ENCODE measurements at regions not wholly inside any gene's neighbourhood (a gene's known extent, or its start where the extent isn't known, plus 50 kb on each side); places are given as distances from the start of the nearest gene placed in this dataset.

DNA sequence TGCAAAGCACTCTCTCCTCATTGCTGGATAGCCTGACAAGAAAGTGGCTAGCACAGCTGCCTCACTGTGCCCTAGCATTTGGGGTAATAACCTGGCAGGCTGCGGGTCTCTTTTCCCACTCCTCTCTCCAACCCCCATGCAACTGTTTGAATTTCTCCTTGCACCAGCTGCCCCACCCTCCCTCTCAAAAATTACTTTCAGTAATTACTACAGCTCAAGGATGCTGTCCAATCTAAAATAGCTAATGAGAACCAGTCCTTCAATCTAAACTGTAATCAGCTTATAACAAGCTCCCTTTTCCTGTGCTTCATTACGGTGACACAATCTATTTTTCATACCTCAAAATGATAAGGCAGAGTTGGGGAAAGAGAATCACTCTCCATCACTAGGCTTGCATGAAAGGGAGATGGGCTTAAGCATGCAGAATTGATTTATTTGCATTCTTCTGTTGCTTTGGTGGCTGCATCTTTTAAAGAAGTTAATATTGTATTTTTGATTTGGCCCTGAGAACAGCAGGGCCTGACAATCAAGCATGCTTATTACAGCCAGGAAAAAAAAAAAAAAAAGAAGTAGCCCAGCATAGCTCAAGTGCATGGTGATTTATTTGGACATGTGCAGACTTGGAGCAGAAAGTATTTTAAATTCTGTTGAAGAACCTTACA lies 881.8 kb downstream of the SLC4A3 start:
- Histone ChIP-seq H3K36me3 (ENCODE audit: control insufficient read depth, insufficient read depth, low read length) (no peaks in the 10 kb centered on the region), H3K9ac (ENCODE audit: low read depth, low read length) (no peak overlapping the region), H3K27me3 (ENCODE audit: control insufficient read depth, insufficient read depth, low read length) (no peaks in the 10 kb centered on the region), H3K4me1 (ENCODE audit: control insufficient read depth, insufficient read depth, low read length) (peaks cover 3% of the 10 kb centered on the region), H3K9me3 (ENCODE audit: control insufficient read depth, insufficient read depth, low read length) (no peaks in the 10 kb centered on the region), H3K4me3 (ENCODE audit: low read depth, low read length) (no peak overlapping the region)

DNA sequence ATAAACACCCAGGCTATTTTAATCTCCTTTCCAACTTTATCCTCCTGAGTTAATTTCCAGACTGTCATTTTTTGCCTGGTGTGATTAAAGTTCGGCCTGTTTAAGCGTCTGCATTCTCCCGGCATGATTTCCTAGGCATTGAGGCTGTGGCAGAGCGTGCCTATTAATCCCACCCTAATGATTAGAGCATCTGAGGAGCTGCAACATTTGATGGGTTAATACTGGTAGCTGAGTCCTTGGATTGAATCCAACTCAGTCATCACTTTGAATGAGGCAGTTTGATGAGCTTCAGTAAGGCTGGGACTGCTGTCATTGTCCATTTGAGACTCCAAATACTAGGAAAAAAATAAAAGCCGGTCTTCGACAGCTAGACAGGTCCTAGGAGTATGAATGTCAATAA lies 882.5 kb downstream of the SLC4A3 start:
- Histone ChIP-seq H3K9me3 (ENCODE audit: control insufficient read depth, insufficient read depth, low read length) (no peaks in the 10 kb centered on the region), H3K9ac (ENCODE audit: low read depth, low read length) (no peak overlapping the region), H3K4me3 (ENCODE audit: low read depth, low read length) (no peak overlapping the region), H3K27me3 (ENCODE audit: control insufficient read depth, insufficient read depth, low read length) (no peaks in the 10 kb centered on the region), H3K36me3 (ENCODE audit: control insufficient read depth, insufficient read depth, low read length) (no peaks in the 10 kb centered on the region), H3K4me1 (ENCODE audit: control insufficient read depth, insufficient read depth, low read length) (peaks cover 3% of the 10 kb centered on the region)

DNA sequence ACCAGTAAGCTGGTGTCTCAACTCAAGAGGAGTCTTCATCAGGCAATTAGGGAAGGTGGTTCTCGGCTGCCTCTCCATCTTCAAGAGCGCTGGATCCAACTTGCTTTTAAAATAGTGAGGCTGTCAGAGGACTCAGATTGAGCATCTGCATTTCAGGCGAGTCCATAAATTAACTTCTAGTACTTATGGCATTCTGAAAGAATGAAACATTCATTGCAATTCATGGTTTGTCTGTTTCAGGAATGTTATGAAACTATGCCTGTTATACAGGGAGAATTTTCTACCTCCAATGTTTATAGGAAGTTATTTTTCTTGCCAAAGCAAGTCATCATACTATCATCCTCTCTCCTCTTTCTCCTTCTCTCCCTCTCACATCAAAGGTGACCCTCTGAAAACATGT lies 883.2 kb downstream of the SLC4A3 start:
- Histone ChIP-seq H3K27me3 (ENCODE audit: control insufficient read depth, insufficient read depth, low read length) (no peaks in the 10 kb centered on the region), H3K9me3 (ENCODE audit: control insufficient read depth, insufficient read depth, low read length) (no peaks in the 10 kb centered on the region), H3K9ac (ENCODE audit: low read depth, low read length) (no peak overlapping the region), H3K4me1 (ENCODE audit: control insufficient read depth, insufficient read depth, low read length) (peaks cover 3% of the 10 kb centered on the region), H3K36me3 (ENCODE audit: control insufficient read depth, insufficient read depth, low read length) (no peaks in the 10 kb centered on the region), H3K4me3 (ENCODE audit: low read depth, low read length) (no peak overlapping the region)

DNA sequence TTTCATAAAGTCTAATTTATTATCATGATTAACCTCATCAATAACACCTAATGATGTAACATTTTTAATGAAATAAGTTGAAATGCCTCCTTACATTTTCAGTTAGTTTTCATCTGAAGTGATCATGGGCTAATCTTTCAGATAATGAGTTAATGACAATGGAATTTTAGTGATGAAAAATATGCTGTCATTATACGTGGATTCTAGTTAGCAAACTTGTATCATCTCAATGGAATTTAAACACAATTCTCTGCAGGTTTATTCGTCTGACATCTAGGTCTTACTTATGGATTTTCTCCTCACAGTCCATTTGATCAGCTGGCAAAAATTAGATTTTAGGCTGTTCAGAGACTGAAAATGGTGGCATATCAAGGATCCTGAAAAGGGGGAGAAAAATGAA lies 885.0 kb downstream of the SLC4A3 start:
- H3K9ac ChIP-seq (ENCODE audit: low read depth, low read length), result no peak overlapping the region
- H3K4me3 ChIP-seq (ENCODE audit: low read depth, low read length), result no peak overlapping the region
- no peaks in the 10 kb centered on the region for H3K27me3 ChIP-seq (ENCODE audit: control insufficient read depth, insufficient read depth, low read length)
- H3K9me3 ChIP-seq (ENCODE audit: control insufficient read depth, insufficient read depth, low read length), result no peaks in the 10 kb centered on the region
- H3K36me3 ChIP-seq (ENCODE audit: control insufficient read depth, insufficient read depth, low read length), result no peaks in the 10 kb centered on the region
- H3K4me1 ChIP-seq (ENCODE audit: control insufficient read depth, insufficient read depth, low read length), result no peaks in the 10 kb centered on the region

DNA sequence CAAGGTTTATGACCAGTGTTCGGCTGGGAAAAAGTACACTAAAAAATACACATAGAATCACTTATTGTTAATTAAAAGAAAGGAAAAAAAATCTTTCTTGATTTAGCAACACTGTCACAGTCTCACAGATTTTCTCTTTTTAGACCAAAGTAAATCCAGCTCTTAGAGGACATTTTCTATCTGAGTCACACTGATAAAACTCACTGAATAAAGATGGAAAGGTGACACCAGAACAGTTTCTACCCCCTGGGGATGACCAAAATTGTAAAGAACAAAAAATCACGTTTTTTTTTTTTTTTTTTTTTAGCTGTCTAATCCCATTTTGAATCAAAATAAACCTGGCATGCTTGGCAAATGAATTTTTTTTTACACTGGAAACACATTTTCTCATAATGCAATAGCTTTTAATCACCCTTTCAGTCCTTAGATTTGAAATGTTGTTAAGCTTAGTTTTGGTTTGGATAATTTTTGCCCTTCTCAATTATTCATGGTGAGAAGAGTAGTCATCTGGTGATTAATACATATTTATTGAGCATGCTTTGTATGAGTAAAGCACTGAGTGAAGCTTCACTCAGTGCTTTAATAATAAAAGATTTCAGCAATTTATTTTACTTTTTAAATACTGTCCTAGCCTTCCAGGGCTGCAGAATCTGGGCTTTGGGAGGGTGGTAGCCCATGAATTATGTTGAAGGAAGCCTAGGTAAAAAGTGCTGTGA lies 886.3 kb downstream of the SLC4A3 start:
- no peak overlapping the region for H3K9ac ChIP-seq (ENCODE audit: low read depth, low read length)
- no peaks in the 10 kb centered on the region for H3K36me3 ChIP-seq (ENCODE audit: control insufficient read depth, insufficient read depth, low read length)
- H3K27me3 ChIP-seq (ENCODE audit: control insufficient read depth, insufficient read depth, low read length), result no peaks in the 10 kb centered on the region
- no peaks in the 10 kb centered on the region for H3K4me1 ChIP-seq (ENCODE audit: control insufficient read depth, insufficient read depth, low read length)
- no peaks in the 10 kb centered on the region for H3K9me3 ChIP-seq (ENCODE audit: control insufficient read depth, insufficient read depth, low read length)
- H3K4me3 ChIP-seq (ENCODE audit: low read depth, low read length), result no peak overlapping the region

DNA sequence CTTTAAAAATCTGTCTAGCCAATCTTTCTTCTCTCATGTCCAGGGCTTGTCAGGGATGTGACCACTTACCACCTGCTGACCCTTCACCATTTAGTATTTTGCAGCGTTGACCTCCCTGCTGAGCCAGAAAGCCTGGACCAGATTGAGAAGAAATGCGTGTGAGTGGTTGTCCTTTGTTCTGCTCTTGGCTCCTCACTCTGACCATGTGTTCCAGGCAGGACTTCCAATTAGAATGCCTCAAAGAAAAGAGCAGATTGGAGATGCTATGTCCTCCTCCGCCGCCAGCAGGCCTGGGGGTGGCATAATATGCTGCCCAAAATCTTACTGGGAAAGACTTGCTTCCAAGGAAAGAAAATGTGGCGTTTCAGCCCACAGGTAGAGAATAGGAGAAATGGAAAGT lies 894.1 kb downstream of the SLC4A3 start:
- Histone ChIP-seq H3K9me3 (ENCODE audit: control insufficient read depth, insufficient read depth, low read length) (no peaks in the 10 kb centered on the region), H3K4me3 (ENCODE audit: low read depth, low read length) (no peak overlapping the region), H3K9ac (ENCODE audit: low read depth, low read length) (no peak overlapping the region), H3K4me1 (ENCODE audit: control insufficient read depth, insufficient read depth, low read length) (no peaks in the 10 kb centered on the region), H3K27me3 (ENCODE audit: control insufficient read depth, insufficient read depth, low read length) (no peaks in the 10 kb centered on the region), H3K36me3 (ENCODE audit: control insufficient read depth, insufficient read depth, low read length) (no peaks in the 10 kb centered on the region)

DNA sequence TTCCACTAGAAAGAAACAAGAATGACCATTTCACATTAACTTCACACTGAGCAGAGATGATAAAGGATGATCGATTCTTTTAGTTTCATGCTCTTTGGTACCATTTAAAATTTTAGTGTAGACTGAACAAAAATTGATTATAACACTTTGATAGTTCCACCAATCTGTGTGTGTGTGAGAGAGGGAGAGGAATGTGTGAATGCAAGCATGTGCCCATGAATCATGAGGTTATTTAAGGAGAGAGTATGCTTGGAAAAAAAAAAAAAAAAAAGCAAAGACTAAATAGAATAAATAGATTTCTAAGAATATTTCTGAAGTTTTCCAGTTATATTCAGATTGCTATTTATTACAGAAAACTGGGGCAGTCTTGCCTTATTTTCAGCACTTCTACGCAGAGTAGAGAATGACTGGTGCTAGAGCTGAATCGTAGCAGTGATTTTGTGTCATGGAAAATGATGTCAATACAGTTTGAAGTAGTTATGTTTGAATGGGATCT lies 900.8 kb downstream of the SLC4A3 start:
- H3K27me3 ChIP-seq (ENCODE audit: control insufficient read depth, insufficient read depth, low read length), result no peaks in the 10 kb centered on the region
- H3K36me3 ChIP-seq (ENCODE audit: control insufficient read depth, insufficient read depth, low read length), result no peaks in the 10 kb centered on the region
- no peaks in the 10 kb centered on the region for H3K9me3 ChIP-seq (ENCODE audit: control insufficient read depth, insufficient read depth, low read length)
- H3K9ac ChIP-seq (ENCODE audit: low read depth, low read length), result no peak overlapping the region
- no peak overlapping the region for H3K4me3 ChIP-seq (ENCODE audit: low read depth, low read length)
- H3K4me1 ChIP-seq (ENCODE audit: control insufficient read depth, insufficient read depth, low read length), result no peaks in the 10 kb centered on the region

DNA sequence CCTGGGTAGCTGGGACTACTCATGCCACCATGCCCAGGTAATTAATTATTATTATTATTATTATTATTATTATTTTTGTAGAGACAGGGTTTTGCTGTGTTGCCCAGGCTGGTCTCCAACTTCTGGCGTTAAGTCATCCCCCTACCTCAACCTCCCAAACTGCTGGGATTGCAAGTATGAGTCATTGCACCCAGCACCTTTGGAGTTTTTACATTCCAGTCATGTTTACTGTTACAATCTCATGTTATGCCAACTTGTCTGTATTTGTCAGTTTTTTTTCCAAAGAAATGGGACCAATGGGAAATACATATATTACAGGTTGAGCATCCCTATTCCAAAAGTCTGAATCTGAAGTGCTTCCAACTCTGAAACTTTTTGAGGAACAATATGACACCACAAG lies 903.8 kb downstream of the SLC4A3 start:
- Histone ChIP-seq H3K4me1 (ENCODE audit: control insufficient read depth, insufficient read depth, low read length) (no peaks in the 10 kb centered on the region), H3K9ac (ENCODE audit: low read depth, low read length) (no peak overlapping the region), H3K27me3 (ENCODE audit: control insufficient read depth, insufficient read depth, low read length) (no peaks in the 10 kb centered on the region), H3K36me3 (ENCODE audit: control insufficient read depth, insufficient read depth, low read length) (no peaks in the 10 kb centered on the region), H3K4me3 (ENCODE audit: low read depth, low read length) (no peak overlapping the region), H3K9me3 (ENCODE audit: control insufficient read depth, insufficient read depth, low read length) (peaks cover 2% of the 10 kb centered on the region)

DNA sequence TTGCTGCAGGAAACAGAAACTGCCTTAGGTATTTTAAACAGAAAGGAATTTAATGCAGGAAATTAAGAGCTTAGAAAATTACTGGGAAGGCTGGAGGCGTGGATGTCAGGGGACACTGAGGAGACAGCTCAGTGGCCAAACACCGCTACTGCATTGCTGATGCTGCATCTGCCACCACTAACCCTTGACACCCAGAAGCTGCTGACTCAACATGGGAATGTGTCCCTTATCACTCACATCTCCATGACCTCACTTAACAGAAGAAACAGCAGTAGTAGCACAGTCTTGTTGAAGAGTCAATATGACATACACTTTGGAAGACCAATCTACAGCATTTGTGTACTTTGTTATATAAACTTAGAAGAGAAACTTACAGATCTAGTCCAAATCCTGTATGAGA lies 906.1 kb downstream of the SLC4A3 start:
- Histone ChIP-seq H3K4me1 (ENCODE audit: control insufficient read depth, insufficient read depth, low read length) (no peaks in the 10 kb centered on the region), H3K9me3 (ENCODE audit: control insufficient read depth, insufficient read depth, low read length) (peaks cover 3% of the 10 kb centered on the region), H3K36me3 (ENCODE audit: control insufficient read depth, insufficient read depth, low read length) (no peaks in the 10 kb centered on the region), H3K4me3 (ENCODE audit: low read depth, low read length) (no peak overlapping the region), H3K27me3 (ENCODE audit: control insufficient read depth, insufficient read depth, low read length) (no peaks in the 10 kb centered on the region), H3K9ac (ENCODE audit: low read depth, low read length) (no peak overlapping the region)

DNA sequence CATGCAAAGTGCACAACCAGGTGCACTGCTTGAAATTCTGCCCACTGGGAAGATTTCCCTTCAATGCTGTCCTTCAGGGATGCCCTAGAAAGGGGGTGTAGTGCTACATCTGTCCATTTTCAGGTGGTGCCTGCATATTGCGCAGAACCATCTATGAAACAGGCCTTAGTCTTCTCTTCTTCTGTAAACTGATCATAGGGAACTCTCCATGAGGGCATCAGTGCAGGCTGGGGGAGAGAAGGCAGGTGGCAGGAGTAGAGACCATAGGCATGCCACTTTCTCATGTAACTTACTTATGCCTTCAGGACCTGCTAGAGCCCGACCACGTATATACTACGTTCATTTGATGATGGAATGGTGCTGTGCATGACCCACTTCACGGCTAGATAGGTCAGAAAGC lies 912.1 kb downstream of the SLC4A3 start:
- Histone ChIP-seq H3K9me3 (ENCODE audit: control insufficient read depth, insufficient read depth, low read length) (peaks cover 3% of the 10 kb centered on the region), H3K27me3 (ENCODE audit: control insufficient read depth, insufficient read depth, low read length) (no peaks in the 10 kb centered on the region), H3K9ac (ENCODE audit: low read depth, low read length) (no peak overlapping the region), H3K4me1 (ENCODE audit: control insufficient read depth, insufficient read depth, low read length) (no peaks in the 10 kb centered on the region), H3K4me3 (ENCODE audit: low read depth, low read length) (no peak overlapping the region), H3K36me3 (ENCODE audit: control insufficient read depth, insufficient read depth, low read length) (no peaks in the 10 kb centered on the region)

DNA sequence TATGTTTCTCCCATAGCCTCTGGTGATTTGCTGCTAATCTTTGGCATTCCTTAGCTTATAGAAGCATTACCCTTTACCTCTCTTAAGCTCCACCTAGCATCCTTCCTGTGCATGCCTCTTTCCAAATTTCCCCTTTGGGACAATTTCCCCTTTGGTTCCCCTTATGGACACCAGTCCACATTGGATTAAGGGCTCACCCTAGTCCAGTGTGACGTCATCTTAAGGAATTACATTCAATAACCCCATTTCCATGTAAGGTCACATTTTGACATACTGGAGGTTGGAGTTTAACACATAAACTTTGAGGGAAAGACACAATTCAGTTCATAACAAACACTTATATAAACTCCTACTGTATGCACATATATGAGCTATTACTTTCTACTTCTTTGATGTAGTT lies 916.6 kb downstream of the SLC4A3 start:
- no peak overlapping the region for H3K9ac ChIP-seq (ENCODE audit: low read depth, low read length)
- no peaks in the 10 kb centered on the region for H3K27me3 ChIP-seq (ENCODE audit: control insufficient read depth, insufficient read depth, low read length)
- no peaks in the 10 kb centered on the region for H3K4me1 ChIP-seq (ENCODE audit: control insufficient read depth, insufficient read depth, low read length)
- H3K36me3 ChIP-seq (ENCODE audit: control insufficient read depth, insufficient read depth, low read length), result no peaks in the 10 kb centered on the region
- no peaks in the 10 kb centered on the region for H3K9me3 ChIP-seq (ENCODE audit: control insufficient read depth, insufficient read depth, low read length)
- no peak overlapping the region for H3K4me3 ChIP-seq (ENCODE audit: low read depth, low read length)

DNA sequence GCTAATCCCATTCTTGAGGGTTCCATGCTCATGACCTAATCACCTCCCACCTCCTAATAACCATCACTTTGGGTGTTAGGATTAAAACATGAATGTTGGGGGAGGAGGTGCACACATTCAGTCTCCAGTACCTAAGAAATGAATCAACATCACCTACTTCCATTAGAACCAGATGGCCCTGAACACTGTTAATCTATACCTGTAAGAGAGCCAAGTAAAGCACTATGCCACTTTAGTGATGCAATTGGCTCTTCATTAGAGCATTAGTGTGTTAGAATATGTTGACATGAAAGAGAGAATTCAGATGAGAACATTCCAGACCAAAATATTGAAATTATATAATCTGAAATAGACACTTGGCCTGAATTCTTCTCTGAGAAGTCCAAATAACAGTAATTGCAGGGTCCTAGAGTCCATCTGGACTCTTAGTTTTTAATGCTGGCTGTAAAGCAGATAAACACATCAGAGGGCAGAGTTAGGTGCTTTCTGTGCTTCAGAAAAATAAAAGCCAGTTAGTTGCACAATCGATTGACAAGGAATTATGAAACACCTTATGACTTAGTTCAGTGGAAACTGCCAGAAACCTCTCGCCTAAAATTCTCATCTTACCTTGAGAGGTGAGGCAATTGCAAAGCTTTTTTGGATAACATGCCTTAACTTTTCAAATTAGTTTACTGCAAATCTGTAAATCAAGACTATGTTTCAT lies 923.7 kb downstream of the SLC4A3 start:
- H3K9me3 ChIP-seq (ENCODE audit: control insufficient read depth, insufficient read depth, low read length), result no peaks in the 10 kb centered on the region
- H3K4me3 ChIP-seq (ENCODE audit: low read depth, low read length), result no peak overlapping the region
- H3K4me1 ChIP-seq (ENCODE audit: control insufficient read depth, insufficient read depth, low read length), result no peaks in the 10 kb centered on the region
- H3K36me3 ChIP-seq (ENCODE audit: control insufficient read depth, insufficient read depth, low read length), result no peaks in the 10 kb centered on the region
- no peaks in the 10 kb centered on the region for H3K27me3 ChIP-seq (ENCODE audit: control insufficient read depth, insufficient read depth, low read length)
- H3K9ac ChIP-seq (ENCODE audit: low read depth, low read length), result no peak overlapping the region
